ENCODE measurements at regions not wholly inside any gene's neighbourhood (a gene's known extent, or its start where the extent isn't known, plus 50 kb on each side); places are given as distances from the start of the nearest gene placed in this dataset.

DNA sequence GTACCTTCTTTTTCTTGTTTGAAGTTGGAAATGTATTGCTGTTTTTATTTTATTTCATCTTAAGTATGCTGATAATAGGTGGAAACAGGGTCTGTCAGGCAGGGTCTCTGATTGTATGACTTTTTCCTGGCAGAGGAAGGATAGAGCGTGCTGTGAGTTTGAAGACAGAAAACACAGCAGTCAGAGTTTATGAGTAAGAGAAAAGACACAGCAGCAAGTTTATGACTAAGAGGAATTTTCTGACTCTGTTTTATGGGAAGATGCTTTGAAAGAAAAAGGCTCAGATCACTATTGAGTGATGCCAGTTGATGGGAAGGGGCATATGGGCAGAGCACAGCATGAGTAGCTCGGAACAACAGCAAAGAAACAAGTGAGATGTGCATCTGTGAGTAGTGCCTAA lies 379.1 kb downstream of the MEIS1 start:
- DNase-seq (ENCODE audit: low read depth, low spot score), result no peak
- dilution Hi-C loops (cut with MboI; ENCODE audit: extremely low pct_ligation_motif_present, low sequenced_read_pairs), result no loop called here

More for the DNA sequence above, 379.1 kb downstream of the MEIS1 start:
- POLR2A ChIA-PET, result no interaction called here
- FAIRE-seq, result no peak
- H3K4me3 ChIP-seq (replicated peaks in 1 of 3; ENCODE audit: insufficient read depth in 1 of 3, low read depth in 1 of 3, low read length in 3 of 3), result no peak overlapping the region
- no peaks in the 10 kb centered on the region for H3K79me2 ChIP-seq (ENCODE audit: control insufficient read depth, insufficient read depth, low read length)
- no peaks in the 10 kb centered on the region for H3K9me3 ChIP-seq (replicated peaks; ENCODE audit: control insufficient read depth, insufficient read depth, low read length)
- no peak overlapping the region for H2AFZ ChIP-seq (ENCODE audit: low read depth, low read length)
- intact Hi-C loops (cut with micrococcal nuclease), result no loop called here
- TF ChIP-seq FOS (IDR thresholded peaks at IDR 0.05; ENCODE audit: borderline replicate concordance, insufficient read depth, low read length) (no peak), POLR2A (IDR thresholded peaks at IDR 0.05; ENCODE audit: low read depth, low read length) (no peak), MYC (IDR thresholded peaks at IDR 0.05; ENCODE audit: low read depth, low read length) (no peak), MAX (IDR thresholded peaks at IDR 0.05; ENCODE audit: insufficient read depth, insufficient read length) (no peak), GATA2 (IDR thresholded peaks at IDR 0.05; ENCODE audit: insufficient read depth, insufficient read length, low read depth, low read length) (no peak), POLR2AphosphoS5 (IDR thresholded peaks at IDR 0.05; ENCODE audit: insufficient read depth, low read depth, low read length) (no peak), EZH2 (IDR thresholded peaks at IDR 0.05; ENCODE audit: borderline replicate concordance, low read depth, low read length, severe bottlenecking) (no peak), CTCF (IDR thresholded peaks at IDR 0.05; ENCODE audit: extremely low read depth in 1 of 2, insufficient read depth in 1 of 2, low read depth in 1 of 2, low read length in 2 of 2) (no peak), JUN (IDR thresholded peaks at IDR 0.05; ENCODE audit: borderline replicate concordance, insufficient read depth, insufficient read length, low read depth) (no peak)
- H3K27me3 ChIP-seq (ENCODE audit: control insufficient read depth in 2 of 2, insufficient read depth in 2 of 2, low read length in 2 of 2), result no peaks in the 10 kb centered on the region
- no TSS peak for BruUV-seq (replicated peaks)
- H3K9ac ChIP-seq (replicated peaks; ENCODE audit: extremely low read depth, insufficient read depth, low read length), result no peak overlapping the region
- H3K4me2 ChIP-seq (ENCODE audit: insufficient read depth, low read length), result no peak overlapping the region
- H3K4me1 ChIP-seq (ENCODE audit: control insufficient read depth, extremely low read depth, insufficient read depth, low read length), result no peaks in the 10 kb centered on the region
- CTCF ChIA-PET, result interaction anchor here (0.7 kb wide), 1 partner anchor 412 kb away, joined by 3 read pairs; no protein-coding TSS in a partner anchor
- no peaks in the 10 kb centered on the region for H4K20me1 ChIP-seq (replicated peaks; ENCODE audit: control insufficient read depth, extremely low read depth, insufficient read depth, low read length)
- H3K27ac ChIP-seq (ENCODE audit: insufficient read depth, low read depth, low read length), result no peak overlapping the region
- no peaks in the 10 kb centered on the region for H3K36me3 ChIP-seq (ENCODE audit: control insufficient read depth in 2 of 2, extremely low read depth in 1 of 2, insufficient read depth in 2 of 2, low read length in 2 of 2)
- H3K9me1 ChIP-seq (replicated peaks; ENCODE audit: control insufficient read depth, extremely low read depth, insufficient read depth, low read length), result no peaks in the 10 kb centered on the region

Data from endothelial cell of umbilical vein (primary cell).